Astrocyte (in vitro differentiated cells and primary cell): ENCODE measurements at regions not wholly inside any gene's neighbourhood (a gene's known extent, or its start where the extent isn't known, plus 50 kb on each side); places are given as distances from the start of the nearest gene placed in this dataset.

Source experiments
- DNase-seq: peaks from one replicate; pipeline ENCODE4 v3.0.0-alpha.2; 2010; ENCODE audit warnings: low read depth
- FAIRE-seq: peaks from 2 replicates; lab custom pipeline; 2011; peaks lifted over from hg19 to GRCh38; lab: Jason Lieb, UNC
- H2AFZ ChIP-seq: 2 replicates; pipeline ENCODE4 v1.6.0; 2012; ENCODE audit warnings: low read depth, low read length, inconsistent platforms
- H3K27ac ChIP-seq: 2 replicates; pipeline ENCODE4 v1.5.1; 2011; ENCODE audit warnings: low read depth, low read length, inconsistent platforms
- H3K27me3 ChIP-seq: 2 replicates; pipeline ENCODE4 v1.6.0; 2011; ENCODE audit warnings: low read length, inconsistent platforms; ENCODE audit not compliant: insufficient read depth
- H3K36me3 ChIP-seq: 2 replicates; pipeline ENCODE4 v1.5.1; 2011; ENCODE audit warnings: low read length, inconsistent platforms; ENCODE audit not compliant: insufficient read depth
- H3K4me1 ChIP-seq: 2 replicates; pipeline ENCODE4 v1.5.1; 2011; ENCODE audit warnings: low read length, inconsistent platforms; ENCODE audit not compliant: insufficient read depth
- H3K4me2 ChIP-seq: 2 replicates; pipeline ENCODE4 v1.6.0; 2012; ENCODE audit warnings: low read length, inconsistent platforms
- H3K4me3 ChIP-seq: 2 replicates; pipeline ENCODE4 v1.5.1; 2011; ENCODE audit warnings: low read depth, mild to moderate bottlenecking, low read length, inconsistent platforms; ENCODE audit not compliant: insufficient read depth
- H3K79me2 ChIP-seq: 2 replicates; pipeline ENCODE4 v1.6.0; 2012; ENCODE audit warnings: mild to moderate bottlenecking, low read length, inconsistent platforms; ENCODE audit not compliant: insufficient read depth
- H3K9ac ChIP-seq: 2 replicates; pipeline ENCODE4 v1.6.0; 2012; ENCODE audit warnings: mild to moderate bottlenecking, low read length, inconsistent platforms
- H3K9me3 ChIP-seq: 2 replicates; pipeline ENCODE4 v1.5.1; 2012; ENCODE audit warnings: low read depth, mild to moderate bottlenecking, low read length, inconsistent platforms; ENCODE audit not compliant: insufficient read depth
- H4K20me1 ChIP-seq: 2 replicates; pipeline ENCODE4 v1.6.0; 2012; ENCODE audit warnings: low read length, inconsistent platforms; ENCODE audit not compliant: insufficient read depth
- H3K27ac Mint-ChIP-seq: one replicate; pipeline ENCODE4 v1.8.0; 2021; ENCODE audit warnings: mild to moderate bottlenecking, mixed read lengths; ENCODE audit not compliant: unreplicated experiment
- H3K27me3 Mint-ChIP-seq: one replicate; pipeline ENCODE4 v1.8.0; 2021; ENCODE audit warnings: low read depth, mixed read lengths; ENCODE audit not compliant: unreplicated experiment
- H3K36me3 Mint-ChIP-seq: one replicate; pipeline ENCODE4 v1.8.0; 2021; ENCODE audit warnings: low read depth, mixed read lengths; ENCODE audit not compliant: unreplicated experiment
- H3K4me1 Mint-ChIP-seq: one replicate; pipeline ENCODE4 v1.8.0; 2021; ENCODE audit warnings: low read depth, mixed read lengths; ENCODE audit not compliant: unreplicated experiment
- H3K4me3 Mint-ChIP-seq: one replicate; pipeline ENCODE4 v1.8.0; 2021; ENCODE audit warnings: mild to moderate bottlenecking, moderate library complexity, mixed read lengths; ENCODE audit not compliant: unreplicated experiment
- H3K9me3 Mint-ChIP-seq: one replicate; pipeline ENCODE4 v1.8.0; 2021; ENCODE audit warnings: mild to moderate bottlenecking, mixed read lengths; ENCODE audit not compliant: unreplicated experiment
- CTCF ChIP-seq: IDR thresholded peaks from 2 replicates; pipeline ENCODE4 v1.5.1; 2011; ENCODE audit warnings: low read depth, mild to moderate bottlenecking, inconsistent platforms, low read length, moderate library complexity; ENCODE audit not compliant: insufficient read depth
- EZH2 ChIP-seq: IDR thresholded peaks from 2 replicates; pipeline ENCODE4 v1.6.1; 2012; ENCODE audit warnings: mild to moderate bottlenecking, low read length, inconsistent platforms; ENCODE audit not compliant: insufficient read depth

- FAIRE-seq, result no peak
These were observed 317.0 kb upstream of the RRP15 start for GRCh38 chr1:217968085-217968484.

GRCh38 chr1:217969428-217969827 lies 315.7 kb upstream of the RRP15 start:
- H3K27ac Mint-ChIP-seq, result no peak overlapping the region
- Histone ChIP-seq H2AFZ (no peak overlapping the region), H3K79me2 (no peaks in the 10 kb centered on the region), H3K36me3 (no peaks in the 10 kb centered on the region), H3K4me1 (no peaks in the 10 kb centered on the region), H3K9me3 (no peaks in the 10 kb centered on the region), H3K9ac (no peak overlapping the region), H3K4me3 (no peak overlapping the region), H3K27ac (no peak overlapping the region), H3K4me2 (no peak overlapping the region), H4K20me1 (no peaks in the 10 kb centered on the region), H3K27me3 (no peaks in the 10 kb centered on the region)
- peaks cover 3% of the 10 kb centered on the region for H3K9me3 Mint-ChIP-seq
- no peaks in the 10 kb centered on the region for H3K4me1 Mint-ChIP-seq
- DNase-seq (no peak), FAIRE-seq (no peak)
- no peak for TF ChIP-seq EZH2
- TF ChIP-seq CTCF, result no peak
- H3K4me3 Mint-ChIP-seq, result no peak overlapping the region
- peaks cover 1% of the 10 kb centered on the region for H3K36me3 Mint-ChIP-seq
- no peaks in the 10 kb centered on the region for H3K27me3 Mint-ChIP-seq

More at GRCh38 chr1:217968085-217968484, 317.0 kb upstream of the RRP15 start:
- no peak for TF ChIP-seq EZH2
- no peak for TF ChIP-seq CTCF
- Histone ChIP-seq H3K27ac (no peak overlapping the region), H3K4me3 (no peak overlapping the region), H3K27me3 (no peaks in the 10 kb centered on the region), H4K20me1 (no peaks in the 10 kb centered on the region), H2AFZ (no peak overlapping the region), H3K79me2 (no peaks in the 10 kb centered on the region), H3K9me3 (no peaks in the 10 kb centered on the region), H3K4me2 (no peak overlapping the region), H3K9ac (no peak overlapping the region), H3K36me3 (no peaks in the 10 kb centered on the region), H3K4me1 (no peaks in the 10 kb centered on the region)
- no peaks in the 10 kb centered on the region for H3K27me3 Mint-ChIP-seq
- H3K27ac Mint-ChIP-seq, result no peak overlapping the region
- H3K4me3 Mint-ChIP-seq, result no peak overlapping the region
- no peak for DNase-seq
- peaks cover 3% of the 10 kb centered on the region for H3K9me3 Mint-ChIP-seq
- no peaks in the 10 kb centered on the region for H3K4me1 Mint-ChIP-seq
- H3K36me3 Mint-ChIP-seq, result peaks cover 1% of the 10 kb centered on the region

GRCh38 chr1:217977943-217978342 lies 307.1 kb upstream of the RRP15 start:
- H3K27me3 Mint-ChIP-seq, result no peaks in the 10 kb centered on the region
- H4K20me1 ChIP-seq, result no peaks in the 10 kb centered on the region
- H3K9ac ChIP-seq, result no peak overlapping the region
- H3K27ac Mint-ChIP-seq, result no peak overlapping the region
- H3K4me3 Mint-ChIP-seq, result no peak overlapping the region
- TF ChIP-seq EZH2, result no peak
- no peaks in the 10 kb centered on the region for H3K79me2 ChIP-seq
- H3K9me3 Mint-ChIP-seq, result no peaks in the 10 kb centered on the region
- H3K4me1 Mint-ChIP-seq, result no peaks in the 10 kb centered on the region
- no peak overlapping the region for H3K4me2 ChIP-seq
- H3K9me3 ChIP-seq, result no peaks in the 10 kb centered on the region
- DNase-seq (no peak), FAIRE-seq (no peak)
- H3K27me3 ChIP-seq, result no peaks in the 10 kb centered on the region
- no peak overlapping the region for H2AFZ ChIP-seq
- H3K27ac ChIP-seq, result no peak overlapping the region
- no peaks in the 10 kb centered on the region for H3K4me1 ChIP-seq
- H3K36me3 Mint-ChIP-seq, result no peaks in the 10 kb centered on the region
- H3K4me3 ChIP-seq, result no peak overlapping the region
- H3K36me3 ChIP-seq, result no peaks in the 10 kb centered on the region
